Stomach (tissue), 8 donors: ENCODE measurements at regions not wholly inside any gene's neighbourhood (a gene's known extent, or its start where the extent isn't known, plus 50 kb on each side); places are given as distances from the start of the nearest gene placed in this dataset.

Experiments
- DNase-seq, 2 donors: peaks; one replicate each; pipeline versions ENCODE4 v3.0.0 to v3.0.0-alpha.2; 2013 to 2019
- H3K27ac ChIP-seq, 5 donors: fragments of 200-600 bp in 4 of 5; sonication (generic) in 4 of 5; one replicate each; pipeline ENCODE4 v1.5.1; 2013 to 2019; ENCODE audit warnings: mild to moderate bottlenecking in 1 of 5, moderate library complexity in 1 of 5
- H3K27me3 ChIP-seq, 3 donors: fragments of 200-600 bp; sonication (generic); one replicate each; pipeline ENCODE4 v1.5.1; 2017 to 2019; ENCODE audit warnings: mixed run types in 1 of 3
- H3K36me3 ChIP-seq, 4 donors: fragments of 200-600 bp; sonication (generic); 1 replicate in 3 of 4; 2 replicates in 1 of 4; pipeline ENCODE4 v1.5.1; 2016 to 2019
- H3K4me1 ChIP-seq, 4 donors: fragments of 200-600 bp; sonication (generic); one replicate each; pipeline ENCODE4 v1.5.1; 2016 to 2019
- H3K4me3 ChIP-seq, 4 donors: fragments of 200-600 bp; sonication (generic) in 3 of 4; one replicate each; pipeline ENCODE4 v1.5.1; 2016 to 2019; ENCODE audit warnings: mild to moderate bottlenecking in 1 of 4
- H3K9me3 ChIP-seq, 4 donors: fragments of 200-600 bp; sonication (generic); one replicate each; pipeline ENCODE4 v1.5.1; 2016 to 2019
- EP300 ChIP-seq: sonication (generic); formaldehyde crosslinking; IDR thresholded peaks from one replicate; pipeline ENCODE4 v1.6.1; 2017; ENCODE audit warnings: antibody characterized with exemption
- POLR2A ChIP-seq, 4 donors: fragments of 450-650 bp; IDR thresholded peaks; one replicate each; pipeline ENCODE4 v1.6.1; 2016; ENCODE audit warnings: antibody characterized with exemption in 4 of 4, control low read depth in 2 of 4, mild to moderate bottlenecking in 1 of 4, moderate library complexity in 1 of 4
- POLR2AphosphoS5 ChIP-seq, 3 donors: sonication (generic); formaldehyde crosslinking; IDR thresholded peaks; one replicate each; pipeline ENCODE4 v1.6.1; 2016; ENCODE audit warnings: antibody characterized with exemption in 3 of 3
- WGBS, 5 donors: extraction: QIAGEN DNeasy Blood & Tissue Kit in 3 of 5; methylation state at CpG; one replicate each; pipeline versions ENCODE4 v1.1.5 to v1.1.7; 2013 to 2018; 5-methylcytosine and 5-hydroxymethylcytosine counted together
- intact Hi-C: fragments of 100-400 bp; cut with DNase I; formaldehyde crosslinking; loops from one replicate; pipeline ENCODE4 v1.15.1; 2023; ENCODE audit warnings: low total_unique reads
- TF ChIP-seq, protein P1 (sequence below), 7 experiments: fragments of 450-650 bp in 4 of 7; fragments of 200-600 bp in 3 of 7; sonication (generic) in 3 of 7; IDR thresholded peaks; one replicate each; pipeline ENCODE4 v1.5.1; 2016 to 2019; ENCODE audit warnings: antibody characterized with exemption in 7 of 7, control low read depth in 2 of 7, mild to moderate bottlenecking in 1 of 7
- donor health status: healthy with polysubstance abuse.
- donor health status: Bipolar disorder and iron deficiency.
- donor health status: healthy.

- no peaks in the 10 kb centered on the region for H3K27me3 ChIP-seq
- no peaks in the 10 kb centered on the region for H3K9me3 ChIP-seq
- no peak overlapping the region for H3K27ac ChIP-seq
- H3K4me3 ChIP-seq: no peak overlapping the region
- H3K36me3 ChIP-seq: no peaks in the 10 kb centered on the region
- TF ChIP-seq POLR2A (IDR thresholded peaks at IDR 0.05) (no peak), EP300 (no peak), POLR2AphosphoS5 (IDR thresholded peaks at IDR 0.05) (no peak)
- TF ChIP-seq, protein P1, sequence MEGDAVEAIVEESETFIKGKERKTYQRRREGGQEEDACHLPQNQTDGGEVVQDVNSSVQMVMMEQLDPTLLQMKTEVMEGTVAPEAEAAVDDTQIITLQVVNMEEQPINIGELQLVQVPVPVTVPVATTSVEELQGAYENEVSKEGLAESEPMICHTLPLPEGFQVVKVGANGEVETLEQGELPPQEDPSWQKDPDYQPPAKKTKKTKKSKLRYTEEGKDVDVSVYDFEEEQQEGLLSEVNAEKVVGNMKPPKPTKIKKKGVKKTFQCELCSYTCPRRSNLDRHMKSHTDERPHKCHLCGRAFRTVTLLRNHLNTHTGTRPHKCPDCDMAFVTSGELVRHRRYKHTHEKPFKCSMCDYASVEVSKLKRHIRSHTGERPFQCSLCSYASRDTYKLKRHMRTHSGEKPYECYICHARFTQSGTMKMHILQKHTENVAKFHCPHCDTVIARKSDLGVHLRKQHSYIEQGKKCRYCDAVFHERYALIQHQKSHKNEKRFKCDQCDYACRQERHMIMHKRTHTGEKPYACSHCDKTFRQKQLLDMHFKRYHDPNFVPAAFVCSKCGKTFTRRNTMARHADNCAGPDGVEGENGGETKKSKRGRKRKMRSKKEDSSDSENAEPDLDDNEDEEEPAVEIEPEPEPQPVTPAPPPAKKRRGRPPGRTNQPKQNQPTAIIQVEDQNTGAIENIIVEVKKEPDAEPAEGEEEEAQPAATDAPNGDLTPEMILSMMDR (IDR thresholded peaks at IDR 0.05): no peak
- DNase-seq: no peak
- no peaks in the 10 kb centered on the region for H3K4me1 ChIP-seq
- WGBS, 5 donors: 41 to 58% (median 49%) methylated on average over 7 of the region's 7 CpGs
- intact Hi-C loops: no loop called here
Measured at GRCh38 chr11:27871056-27871455, 170.8 kb upstream of the BDNF start.

DNA sequence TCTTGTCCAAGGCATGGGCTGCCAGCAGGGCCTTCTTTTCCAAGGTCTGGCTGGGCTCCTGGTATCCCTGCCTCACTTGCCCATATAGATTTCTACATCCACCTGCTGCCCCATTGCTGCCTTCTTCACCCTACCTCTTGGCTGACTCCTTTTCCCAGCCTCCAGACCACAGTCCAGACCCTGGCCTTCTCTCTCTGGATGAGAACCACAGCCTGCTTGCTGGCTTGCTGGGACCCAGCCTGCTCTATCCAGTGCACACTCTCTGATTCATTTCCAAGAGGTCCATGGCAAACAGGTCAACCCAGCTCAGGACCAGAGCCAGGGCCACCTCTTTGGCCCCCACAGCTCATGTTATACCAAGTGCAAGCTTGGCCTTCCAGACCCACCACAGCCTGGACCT, 169.4 kb upstream of the BDNF start:
- intact Hi-C loops: no loop called here
- no peak for DNase-seq
- Histone ChIP-seq H3K9me3 (no peaks in the 10 kb centered on the region), H3K36me3 (no peaks in the 10 kb centered on the region), H3K27ac (no peak overlapping the region), H3K4me3 (no peak overlapping the region), H3K4me1 (no peaks in the 10 kb centered on the region), H3K27me3 (no peaks in the 10 kb centered on the region)
- TF ChIP-seq POLR2A (IDR thresholded peaks at IDR 0.05) (no peak), POLR2AphosphoS5 (IDR thresholded peaks at IDR 0.05) (no peak), EP300 (no peak)
- TF ChIP-seq, protein P1 (IDR thresholded peaks at IDR 0.05): no peak

GRCh38 chr11:27868709-27869108, 168.5 kb upstream of the BDNF start:
- 48 to 86% (median 59%) methylated on average over 1 of the region's 1 CpG for WGBS, 5 donors
- no peak for TF ChIP-seq EP300
- TF ChIP-seq POLR2AphosphoS5 (IDR thresholded peaks at IDR 0.05): no peak
- no peak for TF ChIP-seq POLR2A (IDR thresholded peaks at IDR 0.05)
- TF ChIP-seq, protein P1 (IDR thresholded peaks at IDR 0.05): no peak
- H3K4me3 ChIP-seq: no peak overlapping the region
- H3K4me1 ChIP-seq: no peaks in the 10 kb centered on the region
- H3K27ac ChIP-seq: no peak overlapping the region
- DNase-seq: no peak
- H3K36me3 ChIP-seq: no peaks in the 10 kb centered on the region
- no peaks in the 10 kb centered on the region for H3K27me3 ChIP-seq
- H3K9me3 ChIP-seq: no peaks in the 10 kb centered on the region
- intact Hi-C loops: no loop called here

DNA sequence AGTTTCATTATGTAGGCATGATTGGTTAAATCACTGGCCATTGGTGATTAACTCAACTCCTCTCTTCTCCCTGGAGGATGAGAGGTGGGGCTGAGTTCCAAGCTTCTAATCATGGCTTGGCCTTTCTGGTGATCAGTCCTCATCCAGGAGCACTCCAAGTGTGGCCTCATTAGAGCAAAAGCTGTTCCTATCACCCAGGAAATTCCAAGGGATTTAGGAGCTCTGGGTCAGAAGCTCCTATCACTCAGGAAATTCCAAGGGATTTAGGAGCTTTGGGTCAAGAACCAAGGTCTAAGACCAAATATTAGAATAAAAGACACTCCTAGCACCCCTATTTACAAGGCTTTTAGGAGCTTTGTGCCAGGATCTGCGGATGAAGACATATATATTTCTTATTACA, 168.0 kb upstream of the BDNF start:
- Histone ChIP-seq H3K27ac (no peak overlapping the region), H3K4me3 (no peak overlapping the region), H3K36me3 (no peaks in the 10 kb centered on the region), H3K9me3 (no peaks in the 10 kb centered on the region), H3K4me1 (no peaks in the 10 kb centered on the region), H3K27me3 (no peaks in the 10 kb centered on the region)
- TF ChIP-seq POLR2A (IDR thresholded peaks at IDR 0.05): no peak
- no peak for TF ChIP-seq EP300
- TF ChIP-seq, protein P1 (IDR thresholded peaks at IDR 0.05): no peak
- no peak for TF ChIP-seq POLR2AphosphoS5 (IDR thresholded peaks at IDR 0.05)
- no peak for DNase-seq
- intact Hi-C loops: no loop called here
- 72 to 94% (median 85%) methylated on average over 1 of the region's 1 CpG for WGBS, 5 donors
